PC-3 (cell line): ENCODE measurements at regions not wholly inside any gene's neighbourhood (a gene's known extent, or its start where the extent isn't known, plus 50 kb on each side); places are given as distances from the start of the nearest gene placed in this dataset.
A peak's percentile ranks its signal among the peaks of the same experiment; 100 is the strongest.

Experiments used
- CTCF ChIP-seq: fragments of 300-600 bp; sonication (generic); conservative IDR thresholded peaks from 2 replicates; pipeline ENCODE4 v1.5.1; 2017; ENCODE audit warnings: antibody characterized with exemption, low read depth, mild to moderate bottlenecking, low read length
- EZH2 ChIP-seq: fragments of 300-600 bp; sonication (generic); IDR thresholded peaks from one replicate; pipeline ENCODE4 v1.6.1; 2017; ENCODE audit warnings: antibody characterized with exemption, mild to moderate bottlenecking, low read length; ENCODE audit not compliant: unreplicated experiment

DNA sequence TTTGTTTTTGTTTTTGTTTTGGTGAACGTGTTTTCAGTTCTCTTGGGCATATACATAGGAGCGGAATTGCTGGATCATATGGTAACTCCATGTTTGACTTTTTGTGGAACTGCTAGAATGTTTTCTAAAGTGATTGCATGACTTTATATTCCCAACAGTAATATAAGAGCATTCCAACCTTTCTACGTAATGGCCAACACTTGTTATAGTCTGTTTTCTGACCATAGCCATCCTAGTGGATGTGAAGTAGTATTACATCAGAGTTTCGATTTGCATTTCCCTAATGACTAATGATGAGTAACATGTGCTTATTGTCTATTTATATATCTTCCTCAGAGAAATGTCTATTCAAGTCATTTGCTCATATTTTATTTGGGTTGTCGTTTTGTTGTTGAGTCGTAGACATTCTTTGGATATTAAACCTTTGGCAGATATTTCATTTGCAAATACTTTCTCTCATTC is 268.7 kb downstream of the AEBP2 start:
- TF ChIP-seq CTCF (peak; percentile 29; the same call in 1 of the 2 replicates), EZH2 (no peak)
